ENCODE measurements at regions not wholly inside any gene's neighbourhood (a gene's known extent, or its start where the extent isn't known, plus 50 kb on each side); places are given as distances from the start of the nearest gene placed in this dataset.

GRCh38 chr3:76954412-76954811, 85.5 kb upstream of the ROBO2 start:
- DNase-seq: no peak
- no peak overlapping the region for H3K27ac ChIP-seq
- no peaks in the 10 kb centered on the region for H3K36me3 ChIP-seq (replicated peaks)
- H3K27me3 ChIP-seq (replicated peaks): no peaks in the 10 kb centered on the region
- in situ Hi-C loops (cut with HindIII; ENCODE audit: low pct_ligation_motif_present, low sequenced_read_pairs): no loop called here
- no peak overlapping the region for H3K4me3 ChIP-seq (ENCODE audit: low read depth, low read length)
- TF ChIP-seq, protein P1, sequence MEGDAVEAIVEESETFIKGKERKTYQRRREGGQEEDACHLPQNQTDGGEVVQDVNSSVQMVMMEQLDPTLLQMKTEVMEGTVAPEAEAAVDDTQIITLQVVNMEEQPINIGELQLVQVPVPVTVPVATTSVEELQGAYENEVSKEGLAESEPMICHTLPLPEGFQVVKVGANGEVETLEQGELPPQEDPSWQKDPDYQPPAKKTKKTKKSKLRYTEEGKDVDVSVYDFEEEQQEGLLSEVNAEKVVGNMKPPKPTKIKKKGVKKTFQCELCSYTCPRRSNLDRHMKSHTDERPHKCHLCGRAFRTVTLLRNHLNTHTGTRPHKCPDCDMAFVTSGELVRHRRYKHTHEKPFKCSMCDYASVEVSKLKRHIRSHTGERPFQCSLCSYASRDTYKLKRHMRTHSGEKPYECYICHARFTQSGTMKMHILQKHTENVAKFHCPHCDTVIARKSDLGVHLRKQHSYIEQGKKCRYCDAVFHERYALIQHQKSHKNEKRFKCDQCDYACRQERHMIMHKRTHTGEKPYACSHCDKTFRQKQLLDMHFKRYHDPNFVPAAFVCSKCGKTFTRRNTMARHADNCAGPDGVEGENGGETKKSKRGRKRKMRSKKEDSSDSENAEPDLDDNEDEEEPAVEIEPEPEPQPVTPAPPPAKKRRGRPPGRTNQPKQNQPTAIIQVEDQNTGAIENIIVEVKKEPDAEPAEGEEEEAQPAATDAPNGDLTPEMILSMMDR (IDR thresholded peaks at IDR 0.05; ENCODE audit: low read depth, low read length, missing control alignments): no peak

DNA sequence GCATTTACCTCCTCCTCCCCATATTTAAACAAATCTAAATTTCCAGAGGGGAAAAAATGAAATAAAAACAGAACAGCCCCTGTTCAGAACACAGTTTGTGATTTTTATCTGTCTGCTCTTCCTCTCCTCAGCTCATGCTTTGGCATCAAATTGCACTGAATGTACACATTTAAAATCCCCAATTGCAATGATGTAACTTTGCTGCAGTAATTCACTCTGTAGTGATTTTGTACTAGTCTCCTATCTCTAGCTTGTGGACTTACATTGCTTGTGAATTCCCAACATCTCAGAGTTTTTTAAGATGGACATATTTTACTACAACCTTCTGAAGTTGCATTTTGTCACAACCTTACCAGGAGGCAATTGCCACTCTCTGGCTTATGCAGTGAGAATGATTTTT, 81.6 kb upstream of the ROBO2 start:
- H3K4me3 ChIP-seq (ENCODE audit: low read depth, low read length): no peak overlapping the region
- H3K27ac ChIP-seq: no peak overlapping the region
- DNase-seq: no peak
- H3K27me3 ChIP-seq (replicated peaks): no peaks in the 10 kb centered on the region
- TF ChIP-seq, protein P1 (IDR thresholded peaks at IDR 0.05; ENCODE audit: low read depth, low read length, missing control alignments): no peak
- no peaks in the 10 kb centered on the region for H3K36me3 ChIP-seq (replicated peaks)
- in situ Hi-C loops (cut with HindIII; ENCODE audit: low pct_ligation_motif_present, low sequenced_read_pairs): no loop called here

- no peak for DNase-seq
- Histone ChIP-seq H3K4me3 (ENCODE audit: low read depth, low read length) (no peak overlapping the region), H3K27me3 (replicated peaks) (no peaks in the 10 kb centered on the region), H3K36me3 (replicated peaks) (no peaks in the 10 kb centered on the region), H3K27ac (no peak overlapping the region)
- TF ChIP-seq, protein P1 (IDR thresholded peaks at IDR 0.05; ENCODE audit: low read depth, low read length, missing control alignments): no peak
- in situ Hi-C loops (cut with HindIII; ENCODE audit: low pct_ligation_motif_present, low sequenced_read_pairs): no loop called here
These were observed 81.0 kb upstream of the ROBO2 start for GRCh38 chr3:76958861-76959260.

DNA sequence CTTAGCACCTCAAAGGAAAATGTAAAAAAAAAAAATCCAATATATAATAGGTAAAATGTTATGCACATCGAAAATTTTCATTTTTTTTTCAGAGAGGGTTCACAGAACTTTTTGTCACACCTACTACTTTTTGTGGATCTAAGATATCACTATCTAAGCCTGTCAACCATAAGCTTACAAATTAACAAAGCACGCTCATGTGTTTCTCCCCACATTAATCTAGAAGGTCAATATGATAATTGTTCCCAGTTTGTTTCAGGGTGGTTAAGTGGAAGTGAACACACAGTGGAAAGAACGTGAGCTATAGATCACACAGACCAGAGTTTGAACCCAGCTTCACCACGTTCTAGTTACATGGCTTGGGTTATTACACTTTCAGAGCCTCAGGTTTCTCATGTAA, 78.6 kb upstream of the ROBO2 start:
- Histone ChIP-seq H3K4me3 (ENCODE audit: low read depth, low read length) (no peak overlapping the region), H3K36me3 (replicated peaks) (no peaks in the 10 kb centered on the region), H3K27me3 (replicated peaks) (no peaks in the 10 kb centered on the region), H3K27ac (no peak overlapping the region)
- DNase-seq: no peak
- in situ Hi-C loops (cut with HindIII; ENCODE audit: low pct_ligation_motif_present, low sequenced_read_pairs): no loop called here
- TF ChIP-seq, protein P1 (IDR thresholded peaks at IDR 0.05; ENCODE audit: low read depth, low read length, missing control alignments): no peak

DNA sequence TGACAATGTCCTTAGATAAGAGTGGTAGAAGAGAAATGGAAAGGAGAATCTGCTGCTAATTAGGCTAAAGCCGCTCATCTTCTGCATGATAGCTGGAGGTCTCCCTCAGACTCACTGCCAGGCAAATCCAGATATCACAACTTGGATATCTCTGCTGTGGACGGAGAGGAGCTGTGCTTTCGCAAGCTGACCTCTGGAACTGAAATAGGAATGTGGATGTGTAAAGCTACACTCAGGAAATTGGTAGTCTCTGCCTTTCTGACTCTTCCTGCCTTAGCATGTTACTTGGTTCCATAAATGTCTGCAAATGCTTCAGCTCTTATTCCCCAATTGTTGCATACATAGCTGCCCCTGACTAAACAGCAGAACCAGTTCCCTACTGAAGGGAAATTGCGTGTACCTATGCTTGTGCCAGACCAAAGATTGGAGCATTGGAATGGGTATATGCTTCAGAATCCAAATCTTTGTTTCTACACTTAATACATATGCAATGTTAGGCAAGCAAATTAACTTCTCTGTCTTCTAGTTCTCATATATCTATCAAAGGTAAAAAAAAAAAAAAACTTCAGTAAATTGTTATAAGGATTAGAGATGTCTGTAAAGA, 74.7 kb upstream of the ROBO2 start:
- no peaks in the 10 kb centered on the region for H3K36me3 ChIP-seq (replicated peaks)
- TF ChIP-seq, protein P1 (IDR thresholded peaks at IDR 0.05; ENCODE audit: low read depth, low read length, missing control alignments): no peak
- no peak for DNase-seq
- in situ Hi-C loops (cut with HindIII; ENCODE audit: low pct_ligation_motif_present, low sequenced_read_pairs): no loop called here
- H3K4me3 ChIP-seq (ENCODE audit: low read depth, low read length): no peak overlapping the region
- H3K27ac ChIP-seq: no peak overlapping the region
- no peaks in the 10 kb centered on the region for H3K27me3 ChIP-seq (replicated peaks)

- Histone ChIP-seq H3K27ac (no peak overlapping the region), H3K27me3 (replicated peaks) (no peaks in the 10 kb centered on the region), H3K36me3 (replicated peaks) (no peaks in the 10 kb centered on the region), H3K4me3 (ENCODE audit: low read depth, low read length) (no peak overlapping the region)
- DNase-seq: no peak
- in situ Hi-C loops (cut with HindIII; ENCODE audit: low pct_ligation_motif_present, low sequenced_read_pairs): no loop called here
- TF ChIP-seq, protein P1 (IDR thresholded peaks at IDR 0.05; ENCODE audit: low read depth, low read length, missing control alignments): no peak
These were observed 70.4 kb upstream of the ROBO2 start for GRCh38 chr3:76969471-76969870.

Data from brain microvascular endothelial cell (primary cell).